ENCODE measurements at regions not wholly inside any gene's neighbourhood (a gene's known extent, or its start where the extent isn't known, plus 50 kb on each side); places are given as distances from the start of the nearest gene placed in this dataset.
"Not testable (repeated sequence)": the region's sequence is repeated elsewhere in the genome, so short reads cannot be mapped to it uniquely, and the experiment has no call there.

DNA sequence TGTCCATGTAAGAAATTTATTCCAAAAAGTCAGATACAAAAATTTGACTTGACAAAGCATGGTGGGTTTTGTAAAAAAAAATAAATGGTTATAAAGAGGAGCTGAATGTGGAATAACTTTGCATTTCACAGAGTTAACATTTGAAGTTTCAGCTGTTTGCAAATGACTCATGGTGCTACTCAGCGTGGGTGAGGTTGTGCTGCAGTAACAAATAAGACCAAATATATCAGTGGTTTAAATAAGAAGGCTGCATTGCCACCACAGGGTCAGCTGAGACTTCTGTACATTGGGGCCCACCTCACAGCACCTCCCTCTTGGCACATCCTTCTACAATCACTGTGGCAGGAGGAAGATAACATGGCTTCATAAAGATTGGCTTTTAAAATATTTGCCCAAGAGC is 272.5 kb upstream of the SULF2 start:
- DNase-seq: no peak

DNA sequence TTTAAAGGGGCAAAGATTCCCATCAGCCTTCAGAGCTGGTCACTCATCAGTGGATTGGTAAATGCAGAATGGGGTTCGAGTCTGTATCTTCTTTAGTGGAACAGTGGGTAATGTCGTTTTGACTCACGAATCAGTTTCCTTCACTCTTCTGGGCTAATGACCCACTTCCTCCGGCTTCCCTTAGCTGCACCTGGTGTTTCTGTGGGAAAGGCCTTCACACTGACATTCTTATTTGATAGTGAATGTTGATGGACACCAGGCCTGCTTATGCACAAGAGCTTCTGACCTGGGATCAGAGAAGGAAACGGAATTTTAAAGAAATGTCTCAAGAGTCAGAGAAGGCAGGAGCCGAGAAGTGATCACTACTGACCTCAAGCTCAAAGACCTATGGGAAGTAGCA is 272.0 kb upstream of the SULF2 start:
- DNase-seq: no peak

DNA sequence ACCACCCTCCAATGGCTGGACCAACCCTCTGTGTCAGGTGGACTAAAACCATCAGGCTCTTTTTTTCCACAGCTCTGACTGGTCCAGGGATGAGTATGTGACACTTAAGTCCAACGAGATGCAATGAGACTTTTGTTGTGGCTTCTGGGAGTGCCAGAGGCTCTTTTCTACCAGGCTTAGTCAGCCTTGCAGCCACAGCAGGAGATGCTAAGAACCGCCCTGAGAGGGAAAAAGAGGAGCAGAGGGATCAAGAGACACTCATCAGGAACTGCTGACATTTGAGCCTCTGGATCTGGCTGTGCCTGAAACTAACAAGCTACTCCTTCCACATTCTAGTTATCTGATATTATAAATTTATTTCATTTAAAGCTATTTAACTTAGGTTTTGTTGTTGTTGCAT is 270.9 kb upstream of the SULF2 start:
- DNase-seq: no peak

DNA sequence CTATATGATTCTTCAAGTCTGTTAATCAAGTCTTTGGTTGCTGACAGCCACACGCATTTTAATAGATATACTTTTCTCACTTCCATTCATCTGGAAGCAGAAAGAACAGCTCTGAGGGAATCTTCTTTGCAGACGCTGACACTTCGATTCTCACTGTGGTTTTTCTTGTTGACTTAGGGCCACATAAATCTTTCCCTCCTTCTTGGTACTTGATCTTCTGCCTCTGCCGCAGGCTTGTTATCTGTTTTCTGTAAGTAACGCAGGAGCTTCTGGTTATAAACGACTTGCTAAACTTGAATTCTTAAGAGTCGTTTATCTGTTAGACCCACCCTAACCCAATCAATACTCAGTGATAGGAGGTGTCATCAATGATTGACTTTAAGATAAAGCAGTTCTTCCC is 268.8 kb upstream of the SULF2 start:
- DNase-seq: no peak

DNA sequence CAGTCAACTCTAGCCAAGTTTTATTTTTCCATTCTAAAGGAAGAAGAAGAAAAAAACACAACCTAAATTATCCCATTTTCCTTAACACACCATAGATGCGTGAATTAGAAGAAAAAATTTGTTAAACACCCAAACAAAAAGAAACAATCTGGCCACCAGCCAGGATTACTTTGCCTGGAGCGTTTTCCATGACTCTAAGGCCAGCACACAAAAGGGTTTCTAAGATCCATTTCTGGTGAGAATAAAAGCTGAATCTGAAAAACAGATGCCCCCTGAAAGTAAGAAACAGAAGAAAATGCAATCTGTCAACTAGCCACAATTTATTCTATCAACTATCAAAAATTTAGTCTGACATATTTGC is 267.2 kb upstream of the SULF2 start:
- DNase-seq: no peak

DNA sequence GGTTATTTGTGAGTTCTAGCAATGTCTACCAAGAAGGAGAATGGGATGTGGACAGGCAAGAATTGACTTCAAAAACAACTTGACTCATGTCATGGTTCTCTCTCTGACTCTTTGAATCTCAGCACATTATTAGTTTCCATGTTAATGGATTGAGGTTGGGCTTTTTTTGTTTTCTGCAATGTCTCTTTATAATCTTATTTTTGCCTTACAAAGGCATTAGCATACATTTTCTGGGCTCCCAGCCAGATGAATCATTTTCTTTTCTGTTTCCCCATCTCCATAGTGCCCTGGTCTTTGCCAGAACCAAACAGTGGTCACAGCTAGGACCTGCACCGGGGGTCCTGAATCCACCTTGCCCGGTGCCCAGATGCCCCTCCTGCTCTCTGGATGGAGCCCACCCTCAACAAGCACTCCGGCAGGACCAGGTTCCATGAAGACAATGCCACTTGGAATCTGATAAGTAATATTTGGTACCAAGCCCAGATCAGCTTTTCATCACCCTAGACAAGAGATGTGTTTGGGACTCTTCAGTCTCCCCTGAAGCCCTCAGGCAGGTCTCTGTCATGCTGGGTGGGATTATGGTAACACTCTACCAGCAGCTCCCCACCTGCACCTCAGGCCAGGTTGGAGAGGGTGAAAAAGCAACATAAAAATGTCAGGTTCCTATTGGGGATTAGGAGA is 266.7 kb upstream of the SULF2 start:
- DNase-seq: no peak

DNA sequence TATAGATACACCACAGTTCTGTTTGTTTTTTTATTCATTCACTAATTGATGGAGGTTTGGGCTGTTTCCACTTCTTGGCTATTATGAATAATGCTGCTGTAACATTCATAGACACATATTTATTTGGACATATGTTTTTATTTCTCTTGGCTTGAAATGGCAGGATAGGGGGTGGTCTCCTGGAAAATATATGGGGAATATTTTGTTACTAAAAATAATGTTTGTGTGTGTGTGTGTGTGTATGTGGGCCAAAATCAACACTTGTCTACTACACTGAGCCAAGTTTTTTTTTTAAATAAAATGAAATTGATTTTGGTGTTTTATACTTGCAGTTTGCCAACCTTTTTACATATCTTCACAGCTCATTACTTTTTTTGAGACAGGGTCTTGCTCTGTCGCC is 264.4 kb upstream of the SULF2 start:
- DNase-seq: no peak

DNA sequence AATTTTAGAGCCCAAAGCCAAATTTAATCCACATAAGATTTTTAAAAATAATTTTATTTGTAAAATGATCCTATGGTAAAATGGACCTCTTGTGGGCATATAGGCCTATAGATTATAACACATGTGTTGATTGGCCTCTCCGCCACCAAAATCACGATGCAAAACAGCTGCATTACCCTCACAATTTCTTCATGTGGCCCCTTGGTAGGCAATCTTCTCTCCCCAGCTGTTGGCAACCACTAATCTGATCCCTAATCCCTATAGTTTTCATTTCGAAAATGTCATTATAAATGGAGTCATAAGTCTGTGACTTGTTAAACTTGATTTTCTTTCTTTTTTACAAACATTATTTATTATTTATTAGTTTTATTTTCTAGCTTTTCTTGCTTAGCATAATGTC is 263.9 kb upstream of the SULF2 start:
- no peak for DNase-seq

DNA sequence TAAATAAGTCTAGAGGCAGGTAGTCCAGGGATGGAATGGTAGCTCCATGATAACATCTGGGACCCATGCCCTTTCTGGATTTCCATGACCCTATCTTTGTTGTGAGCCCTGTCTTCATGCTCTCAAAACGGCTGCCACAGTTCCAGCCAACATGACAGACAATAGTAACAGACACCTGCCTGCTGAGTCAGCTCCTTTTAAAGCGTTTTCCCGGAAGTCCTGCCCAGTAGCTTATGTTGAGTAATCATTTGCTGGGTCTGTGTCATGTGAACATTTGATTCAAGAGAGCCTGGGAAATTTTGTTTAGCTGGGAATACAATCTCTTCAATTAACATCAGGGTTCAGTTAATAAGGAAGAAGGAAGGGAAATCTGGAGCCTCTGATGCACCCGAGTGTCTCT is 262.2 kb upstream of the SULF2 start:
- no peak for DNase-seq

DNA sequence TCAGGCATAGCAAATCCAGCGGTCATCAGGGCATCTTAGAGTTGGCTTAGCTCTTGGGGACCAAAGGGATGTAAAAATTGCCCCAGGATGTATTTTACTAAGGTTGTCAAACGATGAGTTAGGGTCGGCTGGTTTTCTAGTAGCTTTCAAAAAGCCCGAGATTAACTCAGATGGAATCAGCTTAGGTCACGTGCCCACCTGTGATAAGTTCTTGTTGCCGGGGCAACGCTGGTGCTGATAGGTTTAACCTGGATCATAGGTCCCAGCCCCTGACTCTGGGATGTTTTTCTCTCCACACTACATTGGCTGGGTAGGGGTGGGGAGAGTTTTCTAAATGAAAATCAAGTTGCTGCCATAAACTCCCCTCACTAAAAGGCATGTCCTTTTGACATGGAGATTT is 257.3 kb upstream of the SULF2 start:
- DNase-seq: no peak

DNA sequence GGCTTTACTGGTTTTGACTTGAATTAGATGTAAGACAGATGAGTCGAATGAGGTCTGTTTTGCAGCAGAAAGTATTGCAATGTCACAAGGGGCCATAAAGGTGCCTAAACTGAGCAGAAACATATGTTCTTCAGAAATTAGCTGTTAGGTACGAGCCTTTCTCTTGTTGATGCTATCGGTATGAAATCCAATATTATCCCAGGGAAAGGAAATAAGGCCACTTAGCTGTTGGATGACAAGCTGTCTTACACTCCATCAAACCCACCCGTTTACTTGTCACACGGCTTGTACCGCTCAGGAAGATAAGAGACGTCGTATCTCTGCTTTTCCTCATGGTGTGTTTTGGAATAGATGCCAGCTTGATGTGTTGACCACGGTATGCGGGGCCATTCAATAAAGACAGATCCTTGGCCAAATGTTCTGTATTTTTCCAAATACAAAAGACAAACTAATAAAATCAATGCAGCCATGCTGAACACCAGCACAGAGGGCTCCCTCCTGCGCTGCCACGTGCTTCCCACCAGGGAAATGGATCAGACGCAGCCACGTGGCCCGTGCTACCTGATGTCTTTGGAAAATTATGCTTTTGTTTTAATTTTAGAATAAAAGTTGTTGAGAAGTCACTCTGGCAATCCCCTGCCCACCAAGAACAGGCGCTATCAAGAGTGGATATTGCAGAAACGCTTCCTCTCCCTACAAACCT is 255.9 kb upstream of the SULF2 start:
- no peak for DNase-seq

DNA sequence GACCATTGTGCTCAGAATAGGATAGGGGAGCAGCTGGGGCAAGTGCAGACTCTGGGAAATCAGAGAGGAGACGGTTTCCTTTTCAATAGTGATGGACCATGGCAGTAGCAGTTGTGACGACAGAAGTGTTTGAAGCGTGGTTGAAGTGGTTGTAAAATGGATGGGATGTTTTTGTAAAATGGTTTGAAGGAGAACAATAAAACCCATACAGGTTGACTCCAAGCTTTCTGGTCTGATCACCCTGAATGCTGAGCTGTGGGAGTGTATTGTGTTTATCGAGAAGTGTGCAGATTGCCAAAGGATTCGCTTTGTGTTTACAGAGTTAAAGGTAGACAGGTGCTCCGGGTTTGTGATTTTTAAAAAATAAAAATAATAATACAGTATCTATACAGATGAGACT is 255.2 kb upstream of the SULF2 start:
- DNase-seq: no peak

DNA sequence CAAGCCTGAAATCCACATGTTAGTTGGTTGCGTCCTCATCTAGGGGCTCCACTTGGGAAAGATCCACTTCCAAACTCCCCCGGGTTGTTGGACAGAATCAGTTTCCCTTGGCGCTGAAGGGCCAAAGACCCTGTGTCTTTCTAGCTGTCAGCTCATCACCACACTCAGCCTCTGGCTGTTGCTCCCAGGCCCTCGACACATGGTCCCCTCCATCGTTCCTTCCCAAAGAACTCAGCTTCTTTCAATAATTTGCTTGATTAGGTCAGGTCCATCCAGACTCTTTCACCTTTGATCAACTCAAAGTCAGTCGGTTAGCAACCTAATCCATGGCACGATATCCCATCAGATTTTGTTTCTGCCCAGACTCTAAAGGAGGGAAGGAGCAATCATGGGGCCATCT is 254.8 kb upstream of the SULF2 start:
- DNase-seq: no peak

DNA sequence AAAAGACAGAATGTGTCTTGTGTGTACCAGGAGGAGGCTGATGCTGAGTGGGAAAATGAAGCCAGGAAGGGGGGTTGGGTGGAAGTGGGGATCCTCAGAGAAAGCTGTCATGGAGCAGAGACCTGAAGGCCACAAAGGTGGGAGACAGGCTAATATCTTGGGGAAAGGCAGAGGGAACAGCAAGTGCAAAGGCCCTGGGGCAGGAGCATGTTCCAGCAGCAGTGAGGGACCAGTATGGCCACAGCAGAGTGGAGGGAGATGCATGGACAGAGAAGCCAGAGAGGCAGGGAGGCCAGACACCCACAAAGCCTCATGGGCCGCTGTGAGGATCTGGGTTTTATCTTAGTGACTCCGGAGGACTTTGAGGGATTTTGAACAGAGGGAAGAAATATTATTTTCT is 254.2 kb upstream of the SULF2 start:
- no peak for DNase-seq

DNA sequence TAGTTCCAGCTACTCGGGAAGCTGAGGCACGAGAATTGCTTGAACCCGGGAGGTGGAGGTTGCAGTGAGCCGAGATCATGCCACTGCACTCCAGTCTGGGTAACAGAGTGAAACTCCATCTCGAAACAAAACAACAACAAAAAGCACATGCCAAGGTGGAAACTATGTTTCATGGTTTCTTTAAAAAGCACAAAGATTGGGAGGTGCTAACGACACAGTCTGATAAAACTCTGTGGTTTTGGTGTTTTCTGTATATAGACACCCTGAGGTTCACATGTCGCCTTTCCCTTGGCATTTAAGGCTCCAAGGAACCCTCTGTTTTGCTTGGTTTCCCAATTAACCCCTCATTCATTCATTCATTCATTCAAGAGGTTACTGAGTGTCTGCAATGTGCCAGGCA is 253.4 kb upstream of the SULF2 start:
- DNase-seq: no peak

DNA sequence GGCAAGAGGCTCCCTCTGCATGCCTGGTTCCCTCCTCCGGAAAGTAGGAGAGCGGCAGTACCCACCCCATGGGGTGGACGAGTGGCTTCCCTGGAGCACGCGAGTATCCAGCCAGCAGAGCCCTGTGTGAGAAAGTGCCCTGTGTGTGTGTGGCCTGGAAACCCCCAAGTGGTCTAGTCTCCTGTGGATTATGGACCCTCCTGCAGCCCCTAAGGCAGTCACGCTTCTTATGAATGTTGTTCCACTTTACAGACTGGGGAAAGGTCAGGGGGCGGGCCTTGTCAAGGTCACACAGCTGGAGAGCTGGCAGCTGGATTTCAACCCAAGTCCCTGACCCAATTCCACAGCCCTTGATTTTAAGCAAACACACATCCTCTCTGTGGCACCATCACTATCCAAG is 252.5 kb upstream of the SULF2 start:
- DNase-seq: not testable (repeated sequence)

DNA sequence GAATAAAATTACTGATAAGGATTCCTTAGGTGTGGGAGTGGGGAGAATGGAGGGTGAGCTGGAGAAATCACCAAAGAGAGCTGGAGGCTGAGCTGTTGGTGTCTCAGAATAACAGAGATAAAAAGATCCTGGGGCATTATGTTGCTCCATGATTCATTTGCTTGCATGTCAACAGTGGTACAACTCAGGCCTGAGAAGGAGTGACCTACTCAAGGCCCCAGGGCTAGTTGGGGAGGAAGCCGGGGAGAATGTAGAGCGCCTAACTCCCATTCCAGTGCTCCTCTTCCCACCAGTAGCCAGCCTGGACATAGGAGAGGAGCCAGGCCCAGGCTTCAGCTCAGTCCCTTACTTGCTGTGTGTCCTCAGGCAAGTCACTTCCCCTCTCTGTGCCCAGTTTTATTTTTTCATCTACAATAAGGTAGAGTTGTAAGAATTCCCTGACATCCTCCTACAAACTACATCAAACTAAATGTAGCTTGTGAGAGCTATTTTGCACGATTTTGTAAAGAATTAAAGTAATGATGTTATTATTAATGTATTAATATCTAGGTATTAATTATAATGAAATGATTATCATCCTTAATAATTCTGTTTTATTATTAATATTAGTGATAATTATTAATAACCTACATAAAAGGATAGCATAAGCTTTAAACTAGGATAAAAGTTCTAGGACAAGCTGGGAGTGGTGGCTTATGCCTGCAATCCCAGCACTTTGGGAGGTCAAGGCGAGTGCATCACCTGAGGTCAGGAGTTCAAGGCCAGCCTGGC is 250.9 kb upstream of the SULF2 start:
- no peak for DNase-seq

DNA sequence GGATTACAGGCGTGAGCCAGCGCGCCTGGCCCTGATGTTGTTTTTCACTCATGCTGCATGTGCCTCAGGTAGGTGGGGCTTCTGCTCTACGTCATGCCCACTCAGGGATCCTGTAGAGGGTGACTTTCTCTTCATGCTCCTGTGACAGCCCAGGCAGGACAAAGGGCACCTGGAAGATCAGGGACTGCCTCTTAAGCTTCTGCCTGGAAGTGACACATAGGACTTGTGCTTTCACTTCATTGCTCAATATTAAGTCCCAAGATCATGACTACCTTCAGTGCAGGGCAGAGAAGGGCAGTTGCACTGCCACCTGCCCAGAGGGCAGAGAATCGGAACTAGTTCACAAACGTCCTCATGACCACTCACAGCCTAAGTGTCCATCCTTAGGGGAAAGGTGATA is 249.5 kb upstream of the SULF2 start:
- DNase-seq: no peak

DNA sequence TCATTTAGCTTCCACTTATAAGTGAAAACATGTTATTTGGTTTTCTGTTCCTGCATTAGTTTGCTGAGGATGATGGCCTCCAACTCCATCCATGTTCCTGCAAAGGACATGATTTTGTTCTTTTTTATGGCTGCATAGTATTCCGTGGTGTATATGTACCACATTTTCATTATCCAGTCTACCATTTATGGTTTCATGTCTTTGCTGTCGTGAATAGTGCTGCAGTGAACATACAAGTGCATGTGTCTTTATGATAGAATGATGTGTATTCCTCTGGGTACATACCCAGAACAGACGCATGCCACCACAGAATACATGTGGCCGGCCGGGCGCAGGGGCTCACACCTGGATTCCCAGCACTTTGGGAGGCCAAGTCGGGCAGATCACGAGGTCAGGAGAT is 247.7 kb upstream of the SULF2 start:
- DNase-seq: not testable (repeated sequence)

DNA sequence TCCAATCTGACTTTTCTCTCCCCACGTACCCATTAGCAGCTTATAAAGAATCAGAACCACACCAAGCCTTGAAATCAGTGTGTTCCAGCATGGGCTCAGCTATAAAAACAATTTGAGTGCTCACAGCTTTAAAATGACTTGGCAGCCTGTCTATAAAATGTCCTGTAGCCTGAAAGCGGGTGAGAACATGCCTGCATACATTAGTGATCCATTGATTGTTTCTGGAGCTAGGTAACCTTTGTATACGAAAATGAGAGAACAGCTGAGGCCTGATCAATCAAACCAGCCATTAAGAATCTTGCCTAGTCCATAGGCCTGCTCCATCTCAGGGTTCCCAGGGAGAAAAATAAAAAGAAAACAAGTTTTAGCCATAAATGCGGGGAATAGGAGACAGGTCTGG is 245.8 kb upstream of the SULF2 start:
- no peak for DNase-seq

DNA sequence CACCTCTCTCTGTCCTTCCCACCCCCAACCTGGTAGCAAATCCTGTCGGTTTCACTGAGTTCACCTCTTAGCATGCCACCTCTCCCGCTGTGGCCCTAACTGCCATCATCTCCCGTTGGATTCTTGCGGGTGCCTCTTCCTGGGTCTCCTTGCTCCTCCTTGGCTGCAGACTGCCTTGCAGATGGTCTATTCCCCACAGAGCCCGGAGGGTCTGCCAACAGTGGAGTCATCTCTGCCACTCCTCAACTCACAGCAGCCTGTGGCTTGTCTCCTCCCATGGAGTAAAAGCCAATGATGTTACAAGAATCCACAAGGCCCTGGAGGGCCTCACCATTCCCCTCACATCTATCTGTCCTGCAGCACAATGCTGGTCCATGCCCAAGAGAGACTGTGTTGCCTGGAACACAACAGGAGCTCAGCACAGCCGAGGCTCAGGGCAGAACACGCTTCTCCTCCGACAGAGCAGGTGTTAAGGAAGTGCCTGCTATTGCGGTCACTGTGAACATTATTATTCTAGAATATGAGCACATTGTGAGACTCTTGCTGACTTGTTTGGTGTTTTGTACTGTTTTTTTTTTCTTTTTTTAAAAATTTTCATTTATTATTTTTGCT is 241.8 kb upstream of the SULF2 start:
- DNase-seq: no peak

DNA sequence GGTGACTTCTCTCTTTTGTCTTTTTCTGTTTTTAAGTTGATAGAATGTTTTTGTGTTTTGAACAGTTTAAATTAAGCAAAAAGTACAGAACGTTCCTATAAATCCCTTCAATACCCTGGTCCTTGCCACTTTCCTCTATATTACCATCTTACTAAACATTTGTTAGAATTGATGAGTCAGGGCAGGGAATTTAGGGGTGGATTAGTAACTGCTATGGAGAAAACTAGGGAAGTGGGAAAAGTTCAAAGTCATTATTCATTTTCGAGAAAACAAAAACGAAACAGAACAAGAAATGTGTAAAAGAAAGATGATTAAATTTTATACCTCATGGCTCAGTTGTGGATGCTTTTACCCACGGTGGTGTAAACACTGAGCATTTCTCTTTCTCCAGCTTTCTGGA is 240.4 kb upstream of the SULF2 start:
- no peak for DNase-seq

DNA sequence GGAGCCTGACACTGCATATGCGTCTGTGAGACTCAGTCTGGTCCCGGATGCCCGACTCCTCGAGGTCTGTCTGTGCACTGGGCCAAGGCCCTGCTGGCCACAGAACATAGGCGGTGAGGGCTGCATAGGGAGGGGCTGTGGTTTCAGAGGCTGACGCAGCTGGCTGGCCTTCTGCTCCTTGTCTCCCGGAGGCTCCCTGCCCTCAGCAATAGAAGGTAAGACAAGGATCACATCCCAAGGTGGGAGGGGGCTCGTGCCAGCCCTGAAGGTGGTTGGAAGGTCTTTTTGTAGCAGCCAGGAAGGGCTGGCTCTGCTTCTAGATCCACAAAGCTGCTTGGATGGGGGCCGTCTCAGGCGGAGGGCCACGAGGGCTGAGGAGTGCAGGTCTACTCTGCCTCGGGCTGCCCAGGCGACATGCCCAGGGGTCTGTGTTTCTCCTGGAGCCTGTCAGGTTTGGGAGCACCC is 239.8 kb upstream of the SULF2 start:
- DNase-seq: no peak

DNA sequence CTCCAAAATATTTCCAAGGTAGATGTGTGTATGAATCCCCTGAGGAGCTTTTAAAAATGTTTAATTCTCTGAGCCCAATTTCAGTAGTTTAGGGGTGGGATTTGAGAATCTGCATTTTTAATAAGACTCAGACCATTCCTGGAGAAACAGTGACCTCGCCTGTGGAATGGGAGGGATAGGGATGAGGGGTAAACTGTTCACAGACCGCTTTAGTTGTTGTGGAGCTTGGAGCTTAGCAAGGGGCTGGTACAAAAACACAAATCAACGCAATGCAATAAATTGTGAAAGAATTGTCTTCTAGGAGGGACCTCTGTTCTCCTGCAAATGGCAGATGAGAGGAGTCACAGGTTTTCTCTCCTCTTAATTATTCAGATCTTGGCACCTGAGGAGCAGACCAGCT is 239.3 kb upstream of the SULF2 start:
- no peak for DNase-seq

Data from AML-193 (cell line).